Gastrocnemius medialis (tissue), 4 donors: ENCODE measurements at regions not wholly inside any gene's neighbourhood (a gene's known extent, or its start where the extent isn't known, plus 50 kb on each side); places are given as distances from the start of the nearest gene placed in this dataset.

Experiments used
- ATAC-seq, 2 donors: fragments of 150-250 bp; one replicate each; pipeline ENCODE4 v1.9.1; 2016
- DNase-seq, 2 donors: peaks; one replicate each; pipeline ENCODE4 v3.0.0-alpha.2; 2019
- H3K27ac ChIP-seq, 4 donors: fragments of 200-600 bp; sonication (generic); 1 replicate in 1 of 4; 2 replicates in 3 of 4; pipeline ENCODE4 v1.5.1; 2016 to 2018; ENCODE audit warnings: mild to moderate bottlenecking in 2 of 4, moderate library complexity in 1 of 4
- H3K27me3 ChIP-seq, 3 donors: fragments of 200-600 bp; sonication (generic) in 2 of 3; 1 replicate in 1 of 3; 2 replicates in 2 of 3; pipeline versions ENCODE4 v1.5.1 to v1.6.0; 2016 to 2019; ENCODE audit warnings: mild to moderate bottlenecking in 1 of 3, moderate library complexity in 1 of 3
- H3K36me3 ChIP-seq, 2 donors: fragments of 200-600 bp; sonication (generic) in 1 of 2; one replicate each; pipeline ENCODE4 v1.5.1; 2017 to 2018
- H3K4me1 ChIP-seq, 2 donors: fragments of 200-600 bp; sonication (generic) in 1 of 2; one replicate each; pipeline ENCODE4 v1.5.1; 2016 to 2017; ENCODE audit warnings: mild to moderate bottlenecking in 2 of 2
- H3K4me3 ChIP-seq, 4 donors: fragments of 200-600 bp; sonication (generic) in 3 of 4; 1 replicate in 1 of 4; 2 replicates in 3 of 4; pipeline ENCODE4 v1.5.1; 2016 to 2019; ENCODE audit warnings: mild to moderate bottlenecking in 2 of 4
- H3K9me3 ChIP-seq, 3 donors: fragments of 200-600 bp; sonication (generic) in 2 of 3; 1 replicate in 1 of 3; 2 replicates in 2 of 3; pipeline ENCODE4 v1.5.1; 2016 to 2019
- CTCF ChIP-seq, 5 experiments: fragments of 450-650 bp in 3 of 5; fragments of 200-600 bp in 2 of 5; sonication (generic) in 2 of 5; IDR thresholded peaks in 4 of 5; conservative IDR thresholded peaks in 1 of 5; 1 replicate in 4 of 5; 2 replicates in 1 of 5; pipeline ENCODE4 v1.5.1; 2016 to 2019; ENCODE audit warnings: antibody characterized with exemption in 5 of 5, mild to moderate bottlenecking in 3 of 5, moderate library complexity in 3 of 5
- POLR2A ChIP-seq, 2 donors: fragments of 450-650 bp; IDR thresholded peaks; one replicate each; pipeline ENCODE4 v1.6.1; 2017; ENCODE audit warnings: antibody characterized with exemption in 2 of 2, mild to moderate bottlenecking in 2 of 2, moderate library complexity in 2 of 2
- in situ Hi-C, 4 donors: fragments of 200-750 bp; cut with MboI; loops; one replicate each; pipeline versions ENCODE4 v1.15.0 to v1.8.0; 2017; ENCODE audit warnings: low sequenced_read_pairs in 4 of 4
- intact Hi-C: fragments of 100-400 bp; cut with DNase I; formaldehyde crosslinking; loops from one replicate; pipeline ENCODE4 v1.15.1; 2023; ENCODE audit warnings: low total_unique reads

GRCh38 chr5:86748538-86749105 is 130.9 kb downstream of the COX7C start:
- TF ChIP-seq CTCF (IDR thresholded peaks at IDR 0.05 in 4 of 5, conservative IDR thresholded peaks at IDR 0.05 in 1 of 5) (no peak), POLR2A (IDR thresholded peaks at IDR 0.05) (no peak)
- DNase-seq (no peak), ATAC-seq (no peak)
- H3K9me3 ChIP-seq = no peaks in the 10 kb centered on the region
- no peak overlapping the region for H3K4me3 ChIP-seq
- H3K4me1 ChIP-seq = no peaks in the 10 kb centered on the region
- in situ Hi-C loops (no loop called here), intact Hi-C loops (no loop called here)
- no peaks in the 10 kb centered on the region for H3K36me3 ChIP-seq
- H3K27me3 ChIP-seq = no peaks in the 10 kb centered on the region
- H3K27ac ChIP-seq = no peak overlapping the region

- Histone ChIP-seq H3K4me3 (no peak overlapping the region), H3K4me1 (no peaks in the 10 kb centered on the region), H3K27ac (no peak overlapping the region), H3K36me3 (no peaks in the 10 kb centered on the region), H3K9me3 (no peaks in the 10 kb centered on the region), H3K27me3 (no peaks in the 10 kb centered on the region)
- TF ChIP-seq CTCF (IDR thresholded peaks at IDR 0.05 in 4 of 5, conservative IDR thresholded peaks at IDR 0.05 in 1 of 5) = no peak
- no peak for TF ChIP-seq POLR2A (IDR thresholded peaks at IDR 0.05)
- in situ Hi-C loops (no loop called here), intact Hi-C loops (no loop called here)
- no peak for DNase-seq
- ATAC-seq = no peak
Measured at GRCh38 chr5:86749841-86750240, 132.1 kb downstream of the COX7C start.

DNA sequence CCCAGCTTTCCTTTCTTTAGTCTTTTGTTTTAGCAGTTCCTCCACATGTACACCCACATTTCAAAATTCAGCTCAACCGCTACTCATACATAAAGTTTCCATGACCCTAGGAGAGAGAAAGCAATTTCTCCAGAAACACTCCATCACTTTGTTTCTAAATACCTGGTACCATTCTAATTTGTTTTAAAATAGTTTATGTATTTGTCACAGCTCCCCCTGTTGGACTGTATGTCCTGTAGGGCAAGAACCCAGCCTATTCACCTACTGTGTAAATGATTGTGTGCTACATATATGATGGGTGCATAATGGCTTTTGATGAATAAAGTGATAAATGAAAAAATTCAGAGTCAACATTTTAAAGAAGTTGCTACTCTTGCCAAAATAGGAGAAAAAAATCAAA is 139.1 kb downstream of the COX7C start:
- no peak overlapping the region for H3K27ac ChIP-seq
- H3K27me3 ChIP-seq = no peaks in the 10 kb centered on the region
- H3K36me3 ChIP-seq = no peaks in the 10 kb centered on the region
- no peak overlapping the region for H3K4me3 ChIP-seq
- TF ChIP-seq CTCF (IDR thresholded peaks at IDR 0.05 in 4 of 5, conservative IDR thresholded peaks at IDR 0.05 in 1 of 5) = no peak
- no peak for TF ChIP-seq POLR2A (IDR thresholded peaks at IDR 0.05)
- in situ Hi-C loops (no loop called here), intact Hi-C loops (no loop called here)
- H3K4me1 ChIP-seq = no peaks in the 10 kb centered on the region
- ATAC-seq (no peak), DNase-seq (no peak)
- H3K9me3 ChIP-seq = no peaks in the 10 kb centered on the region

DNA sequence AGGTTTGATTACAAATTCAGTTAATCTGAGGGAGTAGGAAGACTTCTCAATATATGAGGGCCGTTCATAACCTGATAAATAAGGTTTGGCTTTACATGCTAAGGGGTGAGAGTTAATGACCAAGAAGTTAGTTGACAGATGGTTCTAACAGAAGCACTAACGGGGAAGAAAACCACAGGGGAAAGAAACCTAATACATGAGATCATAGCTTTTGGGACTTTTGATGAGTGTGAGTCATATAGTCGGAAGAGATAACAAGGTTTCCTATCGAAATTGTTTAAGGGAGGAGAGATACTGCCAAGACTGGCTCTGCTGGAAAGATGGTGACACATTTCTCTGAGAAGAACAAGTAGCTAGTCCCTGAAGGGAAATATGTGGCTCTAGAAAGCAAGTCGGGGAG is 140.1 kb downstream of the COX7C start:
- DNase-seq (no peak), ATAC-seq (no peak)
- H3K27me3 ChIP-seq = no peaks in the 10 kb centered on the region
- TF ChIP-seq POLR2A (IDR thresholded peaks at IDR 0.05) (no peak), CTCF (IDR thresholded peaks at IDR 0.05 in 4 of 5, conservative IDR thresholded peaks at IDR 0.05 in 1 of 5) (no peak)
- no peak overlapping the region for H3K4me3 ChIP-seq
- H3K36me3 ChIP-seq = no peaks in the 10 kb centered on the region
- intact Hi-C loops = no loop called here
- H3K4me1 ChIP-seq = no peaks in the 10 kb centered on the region
- no peaks in the 10 kb centered on the region for H3K9me3 ChIP-seq
- no peak overlapping the region for H3K27ac ChIP-seq
- in situ Hi-C loops = no loop called here

- Histone ChIP-seq H3K27ac (no peak overlapping the region), H3K4me1 (no peaks in the 10 kb centered on the region), H3K9me3 (no peaks in the 10 kb centered on the region), H3K4me3 (no peak overlapping the region), H3K36me3 (no peaks in the 10 kb centered on the region), H3K27me3 (no peaks in the 10 kb centered on the region)
- in situ Hi-C loops (no loop called here), intact Hi-C loops (no loop called here)
- TF ChIP-seq POLR2A (IDR thresholded peaks at IDR 0.05) (no peak), CTCF (IDR thresholded peaks at IDR 0.05 in 4 of 5, conservative IDR thresholded peaks at IDR 0.05 in 1 of 5) (no peak)
- ATAC-seq (no peak), DNase-seq (no peak)
Measured at GRCh38 chr5:86760661-86761060, 142.9 kb downstream of the COX7C start.
